Colonic mucosa (tissue), 4 donors: ENCODE measurements at regions not wholly inside any gene's neighbourhood (a gene's known extent, or its start where the extent isn't known, plus 50 kb on each side); places are given as distances from the start of the nearest gene placed in this dataset.

ENCODE experiments used
- DNase-seq: peaks from one replicate; pipeline ENCODE4 v3.0.0-alpha.2; 2020
- H3K27ac ChIP-seq: fragments of 200-600 bp; one replicate; pipeline ENCODE4 v1.8.0; 2021
- H3K27me3 ChIP-seq: fragments of 200-600 bp; one replicate; pipeline ENCODE4 v1.8.0; 2021
- H3K36me3 ChIP-seq: fragments of 200-600 bp; one replicate; pipeline ENCODE4 v1.8.0; 2021
- H3K4me1 ChIP-seq: fragments of 200-600 bp; one replicate; pipeline ENCODE4 v1.8.0; 2021; ENCODE audit warnings: mild to moderate bottlenecking
- H3K4me3 ChIP-seq: fragments of 200-600 bp; one replicate; pipeline ENCODE4 v1.8.0; 2021
- H3K9ac ChIP-seq, 2 donors: one replicate each; pipeline ENCODE4 v1.7.0; 2013; ENCODE audit warnings: control low read depth in 2 of 2, low read depth in 2 of 2, low read length in 2 of 2
- H3K9me3 ChIP-seq: fragments of 200-600 bp; one replicate; pipeline ENCODE4 v1.8.0; 2021
- CTCF ChIP-seq: fragments of 200-600 bp; IDR thresholded peaks from one replicate; pipeline ENCODE4 v1.8.0; 2022; ENCODE audit warnings: antibody characterized with exemption, mild to moderate bottlenecking
- intact Hi-C: fragments of 100-400 bp; cut with DNase I; formaldehyde crosslinking; loops from one replicate; pipeline ENCODE4 v1.14.1; 2022
- donor health status: healthy.
- donor health status: DM: no; HTN: no; CAD: no.
- donor health status: DM: no; HTN: no; CAD: no.

- no peak overlapping the region for H3K9ac ChIP-seq
- H3K4me1 ChIP-seq: no peaks in the 10 kb centered on the region
- intact Hi-C loops: no loop called here
- no peaks in the 10 kb centered on the region for H3K36me3 ChIP-seq
- no peak for TF ChIP-seq CTCF
- no peaks in the 10 kb centered on the region for H3K27me3 ChIP-seq
- no peaks in the 10 kb centered on the region for H3K9me3 ChIP-seq
- H3K27ac ChIP-seq: no peak overlapping the region
- DNase-seq: no peak
- no peak overlapping the region for H3K4me3 ChIP-seq
Measured at GRCh38 chr4:10179957-10180602, 63.5 kb upstream of the WDR1 start.

GRCh38 chr4:10178763-10179162 is 62.2 kb upstream of the WDR1 start:
- Histone ChIP-seq H3K4me3 (no peak overlapping the region), H3K27ac (no peak overlapping the region)

GRCh38 chr4:10175626-10176025 is 59.0 kb upstream of the WDR1 start:
- no peak for TF ChIP-seq CTCF
- Histone ChIP-seq H3K9me3 (no peaks in the 10 kb centered on the region), H3K36me3 (no peaks in the 10 kb centered on the region), H3K27me3 (no peaks in the 10 kb centered on the region), H3K4me3 (no peak overlapping the region), H3K4me1 (no peaks in the 10 kb centered on the region), H3K27ac (no peak overlapping the region), H3K9ac (no peak overlapping the region)
- intact Hi-C loops: no loop called here
- no peak for DNase-seq

More at GRCh38 chr4:10178763-10179162, 62.2 kb upstream of the WDR1 start:
- Histone ChIP-seq H3K36me3 (no peaks in the 10 kb centered on the region), H3K9me3 (no peaks in the 10 kb centered on the region), H3K27me3 (no peaks in the 10 kb centered on the region), H3K4me1 (no peaks in the 10 kb centered on the region), H3K9ac (no peak overlapping the region)
- no peak for DNase-seq
- no peak for TF ChIP-seq CTCF
- intact Hi-C loops: no loop called here

GRCh38 chr4:10173754-10174749 is 57.5 kb upstream of the WDR1 start:
- H3K9ac ChIP-seq: no peak overlapping the region
- no peaks in the 10 kb centered on the region for H3K36me3 ChIP-seq
- H3K9me3 ChIP-seq: no peaks in the 10 kb centered on the region
- H3K4me1 ChIP-seq: no peaks in the 10 kb centered on the region
- no peak for TF ChIP-seq CTCF
- no peak overlapping the region for H3K27ac ChIP-seq
- intact Hi-C loops: no loop called here
- H3K27me3 ChIP-seq: no peaks in the 10 kb centered on the region
- no peak for DNase-seq
- H3K4me3 ChIP-seq: no peak overlapping the region

GRCh38 chr4:10173037-10173753 is 56.6 kb upstream of the WDR1 start:
- H3K27me3 ChIP-seq: no peaks in the 10 kb centered on the region

More at GRCh38 chr4:10173037-10173753, 56.6 kb upstream of the WDR1 start:
- no peaks in the 10 kb centered on the region for H3K9me3 ChIP-seq
- no peak for DNase-seq
- no peak for TF ChIP-seq CTCF
- intact Hi-C loops: no loop called here
- H3K27ac ChIP-seq: no peak overlapping the region
- H3K4me1 ChIP-seq: no peaks in the 10 kb centered on the region
- H3K4me3 ChIP-seq: no peak overlapping the region
- no peaks in the 10 kb centered on the region for H3K36me3 ChIP-seq
- H3K9ac ChIP-seq: no peak overlapping the region
